K562 (cell line): ENCODE measurements at regions not wholly inside any gene's neighbourhood (a gene's known extent, or its start where the extent isn't known, plus 50 kb on each side); places are given as distances from the start of the nearest gene placed in this dataset.
"Not testable (repeated sequence)": the region's sequence is repeated elsewhere in the genome, so short reads cannot be mapped to it uniquely, and the experiment has no call there.

Experiments
- ATAC-seq: fragments of 200-7000 bp; cut with Tn5 transposase; 3 replicates; pipeline ENCODE4 v1.9.1; 2020; ENCODE audit warnings: moderate library complexity
- BruUV-seq: library from RNA; stranded (reverse); fragments of 400-500 nt; replicated peaks from 2 replicates; lab custom pipeline; 2021; lab: Mats Ljungman, UMichigan
- CTCF ChIA-PET: fragments of 300-600 bp; formaldehyde crosslinking; extraction: SDS; loops from one replicate; lab custom pipeline; 2021; ENCODE audit warnings: low intra/inter-chr PET ratio; lab: Yijun Ruan, JAX
- POLR2A ChIA-PET: fragments of 300-600, 350-650 bp; sonication (Branson Sonifier 250); formaldehyde crosslinking; extraction: SDS; loops from one replicate; lab custom pipeline; 2021; ENCODE audit warnings: antibody characterized with exemption, inconsistent platforms; lab: Yijun Ruan, JAX
- DNase-seq, 4 experiments: peaks; one replicate each; pipeline versions ENCODE4 v3.0.0 to v3.0.0-alpha.2; 2011 to 2018; ENCODE audit warnings: low spot score in 3 of 4, mixed read lengths in 3 of 4; ENCODE audit errors: extremely low read depth in 1 of 4
- FAIRE-seq: peaks from 2 replicates; lab custom pipeline; 2011; peaks lifted over from hg19 to GRCh38; lab: Jason Lieb, UNC
- H2AFZ ChIP-seq: 2 replicates; pipeline ENCODE4 v1.6.0; 2011; ENCODE audit warnings: low read depth, low read length, control low read depth, inconsistent platforms
- H3K27ac ChIP-seq: fragments of 200-600 bp; 3 replicates; pipeline ENCODE4 v1.8.0; 2011; ENCODE audit warnings: low read depth, mild to moderate bottlenecking, control low read depth, inconsistent platforms, low read length, moderate library complexity, mixed read lengths; ENCODE audit errors: extremely low read depth
- H3K27me3 ChIP-seq, 2 experiments: fragments of 300-600 bp in 1 of 2; 2 replicates in 1 of 2; 3 replicates in 1 of 2; pipeline versions ENCODE4 v1.6.0 to v1.8.0; 2011; ENCODE audit warnings: inconsistent platforms in 2 of 2, low read length in 2 of 2, mild to moderate bottlenecking in 1 of 2, mixed read lengths in 1 of 2, moderate library complexity in 1 of 2; ENCODE audit not compliant: control insufficient read depth in 2 of 2, insufficient read depth in 2 of 2
- H3K36me3 ChIP-seq: fragments of 300-600 bp; 3 replicates; pipeline ENCODE4 v1.8.0; 2011; ENCODE audit warnings: mild to moderate bottlenecking, low read length, inconsistent platforms; ENCODE audit not compliant: control insufficient read depth, insufficient read depth
- H3K4me1 ChIP-seq, 2 experiments: fragments of 200-600 bp in 1 of 2; replicated peaks in 1 of 2; 2 replicates in 1 of 2; 3 replicates in 1 of 2; pipeline versions ENCODE4 v1.5.1 to v1.8.0; 2011; ENCODE audit warnings: inconsistent platforms in 2 of 2, low read length in 2 of 2, mild to moderate bottlenecking in 1 of 2, mixed read lengths in 1 of 2, moderate library complexity in 1 of 2; ENCODE audit not compliant: control insufficient read depth in 2 of 2, insufficient read depth in 2 of 2
- H3K4me2 ChIP-seq: 2 replicates; pipeline ENCODE4 v1.6.1; 2011; ENCODE audit warnings: low read length, control low read depth, inconsistent platforms, mixed read lengths; ENCODE audit not compliant: insufficient read depth
- H3K4me3 ChIP-seq: fragments of 200-600 bp; sonication (generic), shearing (Covaris generic); 2 replicates; pipeline ENCODE4 v1.5.1; 2016; ENCODE audit warnings: control low read depth, inconsistent platforms
- H3K79me2 ChIP-seq: fragments of 200-600 bp; 3 replicates; pipeline ENCODE4 v1.8.0; 2011; ENCODE audit warnings: low read length, inconsistent platforms; ENCODE audit not compliant: control insufficient read depth, insufficient read depth
- H3K9ac ChIP-seq, 2 experiments: 2 replicates each; pipeline versions ENCODE4 v1.6.0 to v1.6.1; 2011; ENCODE audit warnings: low read depth in 2 of 2, low read length in 2 of 2, control low read depth in 1 of 2, inconsistent platforms in 1 of 2, mild to moderate bottlenecking in 1 of 2, mixed read lengths in 1 of 2; ENCODE audit not compliant: insufficient read depth in 1 of 2
- H3K9me1 ChIP-seq: one replicate; pipeline ENCODE4 v1.6.0; 2011; ENCODE audit warnings: inconsistent platforms, mild to moderate bottlenecking, low read length, moderate library complexity; ENCODE audit not compliant: control insufficient read depth, insufficient read depth
- H3K9me3 ChIP-seq: replicated peaks from 2 replicates; pipeline ENCODE4 v1.5.1; 2011; ENCODE audit warnings: low read depth, low read length, inconsistent platforms; ENCODE audit not compliant: control insufficient read depth, insufficient read depth
- H4K20me1 ChIP-seq: replicated peaks from 2 replicates; pipeline ENCODE4 v1.6.1; 2011; ENCODE audit warnings: low read length, inconsistent platforms, mixed read lengths; ENCODE audit not compliant: control insufficient read depth, insufficient read depth
- CTCF ChIP-seq, 3 experiments: IDR thresholded peaks in 2 of 3; conservative IDR thresholded peaks in 1 of 3; 2 replicates each; pipeline ENCODE4 v1.5.1; 2011 to 2012; ENCODE audit warnings: low read length in 3 of 3, mild to moderate bottlenecking in 3 of 3, control low read depth in 2 of 3, improper control_type of control experiment in 1 of 3, inconsistent platforms in 1 of 3, low read depth in 1 of 3, mixed read lengths in 1 of 3, moderate library complexity in 1 of 3; ENCODE audit not compliant: insufficient read depth in 2 of 3
- KAT7 ChIP-seq: sonication (generic); formaldehyde crosslinking; IDR thresholded peaks from 2 replicates; pipeline ENCODE4 v1.8.0; 2022; ENCODE audit warnings: missing genetic modification reagents, mild to moderate bottlenecking, borderline replicate concordance
- PHF21A ChIP-seq: fragments of 450-650 bp; IDR thresholded peaks from 2 replicates; pipeline ENCODE4 v1.6.1; 2017; ENCODE audit warnings: low read depth, borderline replicate concordance
- POLR2H ChIP-seq: IDR thresholded peaks from 2 replicates; pipeline ENCODE4 v1.6.1; 2016; ENCODE audit warnings: missing genetic modification characterization, low read depth, mild to moderate bottlenecking, control low read depth, missing compliant biosample characterization, moderate library complexity
- RAD21 ChIP-seq, 2 experiments: fragments of 250-450 bp in 1 of 2; fragments of 450-650 bp in 1 of 2; sonication (Bioruptor Pico) in 1 of 2; formaldehyde crosslinking in 1 of 2; IDR thresholded peaks in 1 of 2; conservative IDR thresholded peaks in 1 of 2; 2 replicates each; pipeline versions ENCODE4 v1.4.0 to v1.8.0; 2020 to 2022; ENCODE audit warnings: mild to moderate bottlenecking in 2 of 2, moderate library complexity in 1 of 2
- SMAD4 ChIP-seq: fragments of 250-450 bp; sonication (Bioruptor Pico); conservative IDR thresholded peaks from 2 replicates; pipeline ENCODE4 v1.8.0; 2021; ENCODE audit warnings: inconsistent platforms, mild to moderate bottlenecking, moderate library complexity
- ZNF133 ChIP-seq: fragments of 250-450 bp; sonication (Bioruptor Pico); IDR thresholded peaks from 2 replicates; pipeline ENCODE4 v1.4.0; 2020; ENCODE audit warnings: mild to moderate bottlenecking
- WGBS: fragments of 100-300 bp; shearing (Covaris generic); methylation state at CpG from one replicate; pipeline ENCODE4 v1.1.6; 2016; ENCODE audit warnings: low coverage, mixed read lengths; ENCODE audit not compliant: insufficient coverage; ENCODE audit errors: missing lambda C conversion rate; 5-methylcytosine and 5-hydroxymethylcytosine counted together
- in situ Hi-C: fragments of 300-500 bp; cut with MboI; formaldehyde crosslinking; loops from 4 replicates; pipeline ENCODE4 v1.15.0; 2018; ENCODE audit warnings: inconsistent platforms, mixed read lengths
- intact Hi-C: fragments of 100-400 bp; cut with micrococcal nuclease; formaldehyde crosslinking; loops from 2 replicates; pipeline ENCODE4 v1.14.2; 2022

- WGBS: 0% methylated on average over 3 of the region's 3 CpGs
- Histone ChIP-seq H3K4me1 (no peaks in the 10 kb centered on the region), H3K36me3 (no peaks in the 10 kb centered on the region), H4K20me1 (no peaks in the 10 kb centered on the region), H3K79me2 (no peaks in the 10 kb centered on the region), H3K27ac (no peak overlapping the region), H3K27me3 (no peaks in the 10 kb centered on the region), H2AFZ (no peak overlapping the region), H3K9me1 (no peaks in the 10 kb centered on the region), H3K9me3 (no peaks in the 10 kb centered on the region), H3K4me2 (no peak overlapping the region), H3K9ac (no peak overlapping the region), H3K4me3 (no peak overlapping the region)
- in situ Hi-C loops (no loop called here), intact Hi-C loops (loop anchor here (5.0 to 10.0 kb wide), 2 partner anchors 376 to 1358 kb away; no protein-coding TSS in a partner anchor)
- TF ChIP-seq POLR2H (tag) (no peak), SMAD4 (CRISPR knock-in tag) (no peak), CTCF (IDR thresholded peaks at IDR 0.05 in 2 of 3, conservative IDR thresholded peaks at IDR 0.05 in 1 of 3; ENCODE audit: insufficient read depth in 2 of 3, low read depth in 1 of 3, low read length in 3 of 3) (peak in 2 of 3 experiments; percentile 37 to 51; a peak in 4 of 6 replicates), KAT7 (CRISPR knock-in tag) (no peak), RAD21 (CRISPR knock-in tag; conservative IDR thresholded peaks at IDR 0.05 in 1 of 2, IDR thresholded peaks at IDR 0.05 in 1 of 2) (peak; percentile 37 to 41; a peak in 3 of 4 replicates), ZNF133 (CRISPR knock-in tag) (no peak), PHF21A (no peak)
- ChIA-PET POLR2A (no interaction called here), CTCF (no interaction called here)
- ATAC-seq: no peak
- BruUV-seq: no TSS peak
- DNase-seq: peak; percentile 16 to 25 (median 20)
- no peak for FAIRE-seq
Observed at GRCh38 chr3:181326637-181327223, 337.2 kb upstream of the DNAJC19 start.

GRCh38 chr3:181324516-181324915 is 335.0 kb upstream of the DNAJC19 start:
- FAIRE-seq: not testable (repeated sequence)

More at GRCh38 chr3:181324516-181324915, 335.0 kb upstream of the DNAJC19 start:
- H3K4me2 ChIP-seq, H4K20me1 ChIP-seq, DNase-seq, H3K36me3 ChIP-seq, POLR2A ChIA-PET, H3K9me1 ChIP-seq, H3K4me3 ChIP-seq, ATAC-seq, H3K27me3 ChIP-seq, BruUV-seq, H2AFZ ChIP-seq, H3K27ac ChIP-seq, H3K4me1 ChIP-seq, in situ Hi-C loops, H3K9ac ChIP-seq, H3K79me2 ChIP-seq, H3K9me3 ChIP-seq, CTCF ChIA-PET: not testable (repeated sequence)
- 0% methylated on average over 3 of the region's 5 CpGs for WGBS
- intact Hi-C loops: loop anchor here (10.0 kb wide), 1 partner anchor 1360 kb away; no protein-coding TSS in a partner anchor
